ENCODE measurements at regions not wholly inside any gene's neighbourhood (a gene's known extent, or its start where the extent isn't known, plus 50 kb on each side); places are given as distances from the start of the nearest gene placed in this dataset.

GRCh38 chr7:51446785-51447184 is 130.2 kb upstream of the COBL start:
- TF ChIP-seq CTCF (IDR thresholded peaks at IDR 0.05) (no peak), POLR2A (IDR thresholded peaks at IDR 0.05) (no peak)

Measured in right lobe of liver (tissue), 4 donors.